NCI-H524 treated with DMSO at 0.1 percent for 48 hours (cell line): ENCODE measurements at regions not wholly inside any gene's neighbourhood (a gene's known extent, or its start where the extent isn't known, plus 50 kb on each side); places are given as distances from the start of the nearest gene placed in this dataset.

Source experiments
- DNase-seq: peaks from one replicate; lab custom pipeline; 2025; lab: John Stamatoyannopoulos, UW

- no peak for DNase-seq
These were observed 51.6 kb upstream of the SRGAP3 start for GRCh38 chr3:9301091-9301490.

DNA sequence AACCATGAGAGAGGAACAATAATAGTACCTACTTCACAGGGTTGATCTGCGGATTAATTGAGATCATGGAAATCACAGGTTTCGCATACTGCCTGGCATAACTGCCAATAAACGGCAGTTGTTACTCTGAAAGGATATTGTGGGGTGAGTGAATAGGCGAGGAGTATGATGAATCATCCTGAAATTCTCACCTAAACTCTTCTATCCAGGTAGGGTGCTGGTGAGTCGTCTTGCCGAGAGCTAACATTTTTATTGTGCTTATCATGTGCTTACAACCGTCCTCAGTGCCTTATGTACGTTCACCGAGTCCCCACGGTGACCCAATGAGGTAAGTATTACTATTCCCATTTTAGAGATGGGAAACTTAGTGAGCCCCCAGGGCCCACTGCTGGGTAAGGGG, 52.4 kb upstream of the SRGAP3 start:
- no peak for DNase-seq

- peak; percentile 58 for DNase-seq
These were observed 53.2 kb upstream of the SRGAP3 start for GRCh38 chr3:9302425-9303181.

GRCh38 chr3:9308298-9308990, 54.4 kb upstream of the THUMPD3 start:
- DNase-seq, result no peak

DNA sequence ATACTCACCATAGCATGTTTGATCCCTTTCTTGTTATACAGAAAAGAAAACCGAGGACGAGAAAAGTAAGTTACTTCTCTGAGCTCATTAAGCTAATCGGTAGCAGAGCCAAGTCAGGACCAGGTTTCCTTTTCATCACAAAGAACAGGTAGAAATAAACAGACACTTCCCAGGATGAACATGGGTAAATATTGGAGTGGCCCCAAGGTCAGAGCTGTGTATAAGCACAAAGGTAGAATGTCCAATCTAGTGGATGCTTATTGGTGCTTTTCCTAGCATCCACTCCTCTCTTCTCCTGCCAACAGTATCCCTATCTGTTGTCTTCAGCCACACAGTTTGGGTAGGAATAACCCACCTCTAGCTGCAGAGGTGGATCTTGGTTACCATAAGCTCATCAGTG, 52.8 kb upstream of the THUMPD3 start:
- no peak for DNase-seq

- DNase-seq, result no peak
These were observed 51.6 kb upstream of the THUMPD3 start for GRCh38 chr3:9311228-9311627.
